ENCODE measurements at regions not wholly inside any gene's neighbourhood (a gene's known extent, or its start where the extent isn't known, plus 50 kb on each side); places are given as distances from the start of the nearest gene placed in this dataset.

- TF ChIP-seq, protein P1, sequence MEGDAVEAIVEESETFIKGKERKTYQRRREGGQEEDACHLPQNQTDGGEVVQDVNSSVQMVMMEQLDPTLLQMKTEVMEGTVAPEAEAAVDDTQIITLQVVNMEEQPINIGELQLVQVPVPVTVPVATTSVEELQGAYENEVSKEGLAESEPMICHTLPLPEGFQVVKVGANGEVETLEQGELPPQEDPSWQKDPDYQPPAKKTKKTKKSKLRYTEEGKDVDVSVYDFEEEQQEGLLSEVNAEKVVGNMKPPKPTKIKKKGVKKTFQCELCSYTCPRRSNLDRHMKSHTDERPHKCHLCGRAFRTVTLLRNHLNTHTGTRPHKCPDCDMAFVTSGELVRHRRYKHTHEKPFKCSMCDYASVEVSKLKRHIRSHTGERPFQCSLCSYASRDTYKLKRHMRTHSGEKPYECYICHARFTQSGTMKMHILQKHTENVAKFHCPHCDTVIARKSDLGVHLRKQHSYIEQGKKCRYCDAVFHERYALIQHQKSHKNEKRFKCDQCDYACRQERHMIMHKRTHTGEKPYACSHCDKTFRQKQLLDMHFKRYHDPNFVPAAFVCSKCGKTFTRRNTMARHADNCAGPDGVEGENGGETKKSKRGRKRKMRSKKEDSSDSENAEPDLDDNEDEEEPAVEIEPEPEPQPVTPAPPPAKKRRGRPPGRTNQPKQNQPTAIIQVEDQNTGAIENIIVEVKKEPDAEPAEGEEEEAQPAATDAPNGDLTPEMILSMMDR (IDR thresholded peaks at IDR 0.05), result no peak
- TF ChIP-seq POLR2A (IDR thresholded peaks at IDR 0.05) (no peak), POLR2AphosphoS5 (IDR thresholded peaks at IDR 0.05; ENCODE audit: insufficient read depth in 1 of 2, low read depth in 1 of 2) (no peak)
- no peaks in the 10 kb centered on the region for H3K27me3 ChIP-seq
- no peak for DNase-seq (ENCODE audit: extremely low spot score in 2 of 2)
Measured at GRCh38 chr5:67605730-67606585, 409.4 kb upstream of the CD180 start.

DNA sequence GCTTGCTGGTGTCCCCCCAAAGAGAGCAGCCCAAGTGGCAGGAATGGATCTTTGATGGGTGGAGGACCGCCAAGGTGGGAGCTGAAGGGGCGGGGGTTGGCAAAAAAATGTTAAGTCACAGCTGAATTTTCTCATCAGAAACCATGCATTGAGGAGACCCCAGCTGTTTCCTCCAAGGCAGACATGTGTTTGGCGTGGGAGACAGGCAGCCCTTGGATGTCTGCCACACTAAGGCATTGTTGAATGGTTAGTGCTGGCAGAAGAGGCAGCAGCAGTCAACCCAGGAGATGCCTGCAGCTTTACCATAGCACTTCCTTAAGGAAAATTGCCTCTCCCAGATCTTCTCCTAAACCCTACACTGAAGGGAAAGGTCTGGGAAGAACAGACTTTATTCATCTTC lies 394.9 kb upstream of the CD180 start:
- Histone ChIP-seq H3K4me1 (no peaks in the 10 kb centered on the region), H3K36me3 (no peaks in the 10 kb centered on the region), H3K9me3 (no peaks in the 10 kb centered on the region), H3K27ac (no peak overlapping the region), H3K27me3 (no peaks in the 10 kb centered on the region), H3K4me3 (no peak overlapping the region)
- intact Hi-C loops (cut with DNase I), result no loop called here
- DNase-seq (ENCODE audit: extremely low spot score in 2 of 2), result no peak
- TF ChIP-seq, protein P1 (IDR thresholded peaks at IDR 0.05), result no peak
- TF ChIP-seq POLR2A (IDR thresholded peaks at IDR 0.05), result no peak
- TF ChIP-seq POLR2AphosphoS5 (IDR thresholded peaks at IDR 0.05; ENCODE audit: insufficient read depth in 1 of 2, low read depth in 1 of 2), result no peak

More at GRCh38 chr5:67605730-67606585, 409.4 kb upstream of the CD180 start:
- Histone ChIP-seq H3K27ac (no peak overlapping the region), H3K4me3 (no peak overlapping the region), H3K4me1 (no peaks in the 10 kb centered on the region), H3K9me3 (no peaks in the 10 kb centered on the region), H3K36me3 (no peaks in the 10 kb centered on the region)
- intact Hi-C loops (cut with DNase I), result no loop called here

- H3K9me3 ChIP-seq, result no peaks in the 10 kb centered on the region
- intact Hi-C loops (cut with DNase I), result no loop called here
Measured at GRCh38 chr5:67588389-67588788, 391.8 kb upstream of the CD180 start.

GRCh38 chr5:67581203-67581602 lies 384.6 kb upstream of the CD180 start:
- no peak overlapping the region for H3K4me3 ChIP-seq
- H3K36me3 ChIP-seq, result no peaks in the 10 kb centered on the region
- peaks cover 8% of the 10 kb centered on the region for H3K4me1 ChIP-seq
- TF ChIP-seq, protein P1 (IDR thresholded peaks at IDR 0.05), result no peak
- TF ChIP-seq POLR2AphosphoS5 (IDR thresholded peaks at IDR 0.05; ENCODE audit: insufficient read depth in 1 of 2, low read depth in 1 of 2), result no peak
- no peak for TF ChIP-seq POLR2A (IDR thresholded peaks at IDR 0.05)
- H3K9me3 ChIP-seq, result no peaks in the 10 kb centered on the region
- H3K27ac ChIP-seq, result no peak overlapping the region
- H3K27me3 ChIP-seq, result no peaks in the 10 kb centered on the region
- no peak for DNase-seq (ENCODE audit: extremely low spot score in 2 of 2)
- intact Hi-C loops (cut with DNase I), result no loop called here

More at GRCh38 chr5:67588389-67588788, 391.8 kb upstream of the CD180 start:
- no peaks in the 10 kb centered on the region for H3K36me3 ChIP-seq
- no peak overlapping the region for H3K27ac ChIP-seq
- no peaks in the 10 kb centered on the region for H3K4me1 ChIP-seq
- no peak for DNase-seq (ENCODE audit: extremely low spot score in 2 of 2)
- no peak for TF ChIP-seq POLR2AphosphoS5 (IDR thresholded peaks at IDR 0.05; ENCODE audit: insufficient read depth in 1 of 2, low read depth in 1 of 2)
- TF ChIP-seq, protein P1 (IDR thresholded peaks at IDR 0.05), result no peak
- no peak for TF ChIP-seq POLR2A (IDR thresholded peaks at IDR 0.05)
- H3K4me3 ChIP-seq, result no peak overlapping the region
- H3K27me3 ChIP-seq, result no peaks in the 10 kb centered on the region

GRCh38 chr5:67578011-67578410 lies 381.4 kb upstream of the CD180 start:
- DNase-seq (ENCODE audit: extremely low spot score in 2 of 2), result no peak
- Histone ChIP-seq H3K27ac (no peak overlapping the region), H3K4me1 (peaks cover 8% of the 10 kb centered on the region), H3K4me3 (no peak overlapping the region), H3K27me3 (no peaks in the 10 kb centered on the region), H3K36me3 (no peaks in the 10 kb centered on the region), H3K9me3 (no peaks in the 10 kb centered on the region)
- intact Hi-C loops (cut with DNase I), result no loop called here
- TF ChIP-seq, protein P1 (IDR thresholded peaks at IDR 0.05), result no peak
- TF ChIP-seq POLR2AphosphoS5 (IDR thresholded peaks at IDR 0.05; ENCODE audit: insufficient read depth in 1 of 2, low read depth in 1 of 2) (no peak), POLR2A (IDR thresholded peaks at IDR 0.05) (no peak)

Measured in vagina (tissue), 2 donors.